ENCODE measurements at regions not wholly inside any gene's neighbourhood (a gene's known extent, or its start where the extent isn't known, plus 50 kb on each side); places are given as distances from the start of the nearest gene placed in this dataset.

DNA sequence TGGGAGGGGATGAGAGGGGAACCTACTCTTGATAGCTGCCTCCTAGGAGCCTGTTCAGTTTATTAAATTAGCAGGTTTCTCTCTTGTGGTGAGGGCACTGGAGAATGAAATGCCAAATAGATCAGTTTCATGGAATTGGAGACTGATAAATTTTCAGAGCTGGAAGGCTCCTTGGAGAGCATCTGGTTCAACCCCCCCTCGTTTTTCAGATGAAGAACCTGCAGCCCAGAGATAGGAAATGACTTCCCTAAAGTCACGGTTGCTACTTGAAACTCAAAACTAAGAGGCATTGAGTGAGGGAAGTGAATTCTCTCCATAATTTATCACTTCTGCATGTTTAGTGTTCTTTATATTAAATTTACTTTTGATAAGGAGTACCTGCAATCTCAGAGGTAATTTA lies 366.0 kb upstream of the CCL2 start:
- no peak for DNase-seq (ENCODE audit: low spot score)
- TF ChIP-seq, protein P1, sequence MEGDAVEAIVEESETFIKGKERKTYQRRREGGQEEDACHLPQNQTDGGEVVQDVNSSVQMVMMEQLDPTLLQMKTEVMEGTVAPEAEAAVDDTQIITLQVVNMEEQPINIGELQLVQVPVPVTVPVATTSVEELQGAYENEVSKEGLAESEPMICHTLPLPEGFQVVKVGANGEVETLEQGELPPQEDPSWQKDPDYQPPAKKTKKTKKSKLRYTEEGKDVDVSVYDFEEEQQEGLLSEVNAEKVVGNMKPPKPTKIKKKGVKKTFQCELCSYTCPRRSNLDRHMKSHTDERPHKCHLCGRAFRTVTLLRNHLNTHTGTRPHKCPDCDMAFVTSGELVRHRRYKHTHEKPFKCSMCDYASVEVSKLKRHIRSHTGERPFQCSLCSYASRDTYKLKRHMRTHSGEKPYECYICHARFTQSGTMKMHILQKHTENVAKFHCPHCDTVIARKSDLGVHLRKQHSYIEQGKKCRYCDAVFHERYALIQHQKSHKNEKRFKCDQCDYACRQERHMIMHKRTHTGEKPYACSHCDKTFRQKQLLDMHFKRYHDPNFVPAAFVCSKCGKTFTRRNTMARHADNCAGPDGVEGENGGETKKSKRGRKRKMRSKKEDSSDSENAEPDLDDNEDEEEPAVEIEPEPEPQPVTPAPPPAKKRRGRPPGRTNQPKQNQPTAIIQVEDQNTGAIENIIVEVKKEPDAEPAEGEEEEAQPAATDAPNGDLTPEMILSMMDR (IDR thresholded peaks at IDR 0.05; ENCODE audit: extremely low read depth, missing control alignments): no peak

- TF ChIP-seq, protein P1 (IDR thresholded peaks at IDR 0.05; ENCODE audit: extremely low read depth, missing control alignments): no peak
- DNase-seq (ENCODE audit: low spot score): no peak
These were observed 365.3 kb upstream of the CCL2 start for GRCh38 chr17:33889766-33890165.

GRCh38 chr17:33892717-33893591 lies 362.1 kb upstream of the CCL2 start:
- TF ChIP-seq, protein P1 (IDR thresholded peaks at IDR 0.05; ENCODE audit: extremely low read depth, missing control alignments): no peak
- DNase-seq (ENCODE audit: low spot score): no peak

GRCh38 chr17:33895491-33895890 lies 359.6 kb upstream of the CCL2 start:
- no peak for DNase-seq (ENCODE audit: low spot score)
- TF ChIP-seq, protein P1 (IDR thresholded peaks at IDR 0.05; ENCODE audit: extremely low read depth, missing control alignments): no peak

DNA sequence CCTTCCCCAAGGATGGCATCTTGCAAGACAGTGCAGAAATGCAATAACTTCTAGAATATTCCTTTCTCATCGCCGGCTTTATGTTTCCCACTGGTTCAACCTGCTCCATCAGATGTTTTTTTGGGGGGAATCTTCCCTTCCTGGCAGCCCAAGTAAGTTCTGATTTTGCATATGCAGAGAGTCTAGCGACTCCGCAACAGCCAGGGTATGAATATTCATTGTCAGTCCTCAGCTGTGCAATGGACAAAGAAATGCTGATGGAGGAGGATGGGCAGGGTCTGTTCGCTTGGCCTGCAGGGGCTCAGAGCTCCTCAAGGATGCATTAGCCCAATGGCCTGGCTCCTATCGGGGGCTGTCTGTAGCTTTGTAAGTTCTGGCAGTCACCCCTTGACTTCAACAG lies 358.8 kb upstream of the CCL2 start:
- TF ChIP-seq, protein P1 (IDR thresholded peaks at IDR 0.05; ENCODE audit: extremely low read depth, missing control alignments): no peak
- DNase-seq (ENCODE audit: low spot score): no peak

- no peak for DNase-seq (ENCODE audit: low spot score)
- TF ChIP-seq, protein P1 (IDR thresholded peaks at IDR 0.05; ENCODE audit: extremely low read depth, missing control alignments): no peak
These were observed 354.0 kb upstream of the CCL2 start for GRCh38 chr17:33901085-33901484.

GRCh38 chr17:33902901-33903449 lies 352.1 kb upstream of the CCL2 start:
- TF ChIP-seq, protein P1 (IDR thresholded peaks at IDR 0.05; ENCODE audit: extremely low read depth, missing control alignments): no peak
- DNase-seq (ENCODE audit: low spot score): no peak
